ENCODE measurements at regions not wholly inside any gene's neighbourhood (a gene's known extent, or its start where the extent isn't known, plus 50 kb on each side); places are given as distances from the start of the nearest gene placed in this dataset.
"Not testable (repeated sequence)": the region's sequence is repeated elsewhere in the genome, so short reads cannot be mapped to it uniquely, and the experiment has no call there.

DNA sequence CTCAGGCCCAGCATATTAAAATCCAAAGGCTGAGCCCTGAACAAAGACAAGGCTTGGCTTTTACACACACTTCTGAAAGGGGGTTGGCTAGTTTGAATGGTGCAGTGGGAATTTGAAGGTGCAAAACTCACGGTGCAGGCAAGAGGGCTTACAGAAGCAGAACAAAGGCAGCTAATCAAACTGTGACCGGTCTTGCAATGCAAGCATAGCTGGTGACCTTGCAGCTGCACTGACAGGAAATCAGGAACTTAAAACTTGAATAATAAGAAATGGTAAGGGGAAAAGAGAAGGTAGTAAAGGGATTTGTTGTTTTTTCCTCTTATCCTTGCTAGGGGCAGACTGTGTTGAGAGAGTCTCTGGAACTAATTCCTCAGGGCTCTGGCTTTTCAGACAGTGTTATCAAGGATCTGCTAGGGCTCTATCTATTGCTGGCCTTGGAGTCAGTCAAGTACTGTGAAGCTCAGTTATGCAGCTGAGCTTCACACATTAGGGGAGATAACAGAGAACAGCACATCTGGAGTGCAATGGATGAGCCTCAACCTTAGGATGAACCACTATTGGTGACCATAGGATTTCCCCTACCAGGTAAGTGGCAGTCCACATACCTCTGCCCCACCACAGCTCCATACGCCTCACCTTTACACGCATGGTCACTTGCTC, 97.6 kb downstream of the PPIAL4G start:
- TF ChIP-seq, protein P1, sequence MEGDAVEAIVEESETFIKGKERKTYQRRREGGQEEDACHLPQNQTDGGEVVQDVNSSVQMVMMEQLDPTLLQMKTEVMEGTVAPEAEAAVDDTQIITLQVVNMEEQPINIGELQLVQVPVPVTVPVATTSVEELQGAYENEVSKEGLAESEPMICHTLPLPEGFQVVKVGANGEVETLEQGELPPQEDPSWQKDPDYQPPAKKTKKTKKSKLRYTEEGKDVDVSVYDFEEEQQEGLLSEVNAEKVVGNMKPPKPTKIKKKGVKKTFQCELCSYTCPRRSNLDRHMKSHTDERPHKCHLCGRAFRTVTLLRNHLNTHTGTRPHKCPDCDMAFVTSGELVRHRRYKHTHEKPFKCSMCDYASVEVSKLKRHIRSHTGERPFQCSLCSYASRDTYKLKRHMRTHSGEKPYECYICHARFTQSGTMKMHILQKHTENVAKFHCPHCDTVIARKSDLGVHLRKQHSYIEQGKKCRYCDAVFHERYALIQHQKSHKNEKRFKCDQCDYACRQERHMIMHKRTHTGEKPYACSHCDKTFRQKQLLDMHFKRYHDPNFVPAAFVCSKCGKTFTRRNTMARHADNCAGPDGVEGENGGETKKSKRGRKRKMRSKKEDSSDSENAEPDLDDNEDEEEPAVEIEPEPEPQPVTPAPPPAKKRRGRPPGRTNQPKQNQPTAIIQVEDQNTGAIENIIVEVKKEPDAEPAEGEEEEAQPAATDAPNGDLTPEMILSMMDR (IDR thresholded peaks at IDR 0.05; ENCODE audit: insufficient read depth, low read length, poor library complexity, severe bottlenecking) = no peak
- no peak for DNase-seq (ENCODE audit: low read depth)
- H3K4me3 ChIP-seq (ENCODE audit: low read depth, low read length) = no peak overlapping the region
- H3K27me3 ChIP-seq (ENCODE audit: control insufficient read depth, insufficient read depth, low read length) = no peaks in the 10 kb centered on the region
- H3K36me3 ChIP-seq (ENCODE audit: control insufficient read depth, insufficient read depth, low read length) = no peaks in the 10 kb centered on the region

DNA sequence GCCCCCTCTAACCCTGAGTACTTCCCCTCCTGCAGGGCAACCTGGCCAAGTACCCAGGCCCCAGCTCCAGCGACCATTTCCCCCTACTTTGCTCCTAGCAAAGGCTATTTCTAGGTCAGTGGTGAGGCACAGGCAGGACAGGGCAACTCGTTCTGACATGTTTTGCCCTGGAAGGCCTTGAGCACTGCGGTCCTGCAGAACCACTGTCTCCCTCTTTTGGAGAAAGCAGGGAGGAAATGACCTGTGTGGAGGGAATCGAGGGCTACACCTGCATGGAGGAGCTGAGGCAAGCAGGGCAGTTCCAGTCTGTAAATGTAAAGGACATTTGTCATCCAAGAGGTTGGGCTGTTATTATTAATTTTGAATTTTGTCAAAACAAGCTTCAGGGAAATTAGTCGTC, 99.1 kb downstream of the PPIAL4G start:
- no peaks in the 10 kb centered on the region for H3K27me3 ChIP-seq (ENCODE audit: control insufficient read depth, insufficient read depth, low read length)
- H3K36me3 ChIP-seq (ENCODE audit: control insufficient read depth, insufficient read depth, low read length) = no peaks in the 10 kb centered on the region
- no peak for DNase-seq (ENCODE audit: low read depth)
- no peak overlapping the region for H3K4me3 ChIP-seq (ENCODE audit: low read depth, low read length)
- TF ChIP-seq, protein P1 (IDR thresholded peaks at IDR 0.05; ENCODE audit: insufficient read depth, low read length, poor library complexity, severe bottlenecking) = no peak

DNA sequence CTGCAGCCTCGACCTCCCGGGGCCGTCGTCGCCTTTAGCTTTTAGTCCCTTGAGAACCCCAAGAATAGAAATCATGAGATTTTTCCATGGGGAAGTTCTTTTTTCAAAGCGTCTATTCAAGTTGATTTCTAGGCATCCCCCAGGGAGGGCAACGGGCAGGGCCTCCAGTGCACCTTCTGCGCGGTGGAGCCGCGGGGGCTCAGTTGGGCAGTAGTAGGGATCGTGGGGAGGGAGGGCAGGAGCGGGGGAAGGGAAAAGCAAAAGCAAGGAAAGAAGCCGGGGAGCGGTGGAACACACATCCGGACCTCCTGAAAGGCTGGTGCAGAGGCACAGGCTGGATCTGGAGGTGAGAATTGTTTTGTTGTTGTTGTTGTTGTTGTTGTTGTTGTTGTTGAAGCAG, 103.4 kb downstream of the PPIAL4G start:
- H3K4me3 ChIP-seq (ENCODE audit: low read depth, low read length) = no peak overlapping the region
- TF ChIP-seq, protein P1 (IDR thresholded peaks at IDR 0.05; ENCODE audit: insufficient read depth, low read length, poor library complexity, severe bottlenecking) = no peak
- no peaks in the 10 kb centered on the region for H3K27me3 ChIP-seq (ENCODE audit: control insufficient read depth, insufficient read depth, low read length)
- no peaks in the 10 kb centered on the region for H3K36me3 ChIP-seq (ENCODE audit: control insufficient read depth, insufficient read depth, low read length)
- DNase-seq (ENCODE audit: low read depth) = no peak

DNA sequence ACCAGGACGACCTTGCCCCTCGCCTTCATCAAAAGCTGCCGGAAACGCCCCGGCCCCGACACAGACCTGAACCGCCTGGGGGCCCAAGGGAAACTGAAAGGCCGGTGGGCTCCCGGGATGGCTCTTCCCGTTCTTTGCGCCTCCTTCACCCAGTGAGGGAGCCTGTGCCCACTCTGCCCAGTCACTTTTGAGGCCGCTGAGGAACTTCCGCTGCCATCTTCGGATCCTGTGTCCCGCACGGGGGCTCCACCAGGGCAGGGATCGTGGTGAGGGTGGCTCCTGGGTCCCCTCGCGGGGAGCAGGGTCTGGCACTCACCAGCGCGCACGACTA, 104.0 kb downstream of the PPIAL4G start:
- DNase-seq (ENCODE audit: low read depth) = no peak
- no peaks in the 10 kb centered on the region for H3K27me3 ChIP-seq (ENCODE audit: control insufficient read depth, insufficient read depth, low read length)
- no peak overlapping the region for H3K4me3 ChIP-seq (ENCODE audit: low read depth, low read length)
- TF ChIP-seq, protein P1 (IDR thresholded peaks at IDR 0.05; ENCODE audit: insufficient read depth, low read length, poor library complexity, severe bottlenecking) = no peak
- no peaks in the 10 kb centered on the region for H3K36me3 ChIP-seq (ENCODE audit: control insufficient read depth, insufficient read depth, low read length)

DNA sequence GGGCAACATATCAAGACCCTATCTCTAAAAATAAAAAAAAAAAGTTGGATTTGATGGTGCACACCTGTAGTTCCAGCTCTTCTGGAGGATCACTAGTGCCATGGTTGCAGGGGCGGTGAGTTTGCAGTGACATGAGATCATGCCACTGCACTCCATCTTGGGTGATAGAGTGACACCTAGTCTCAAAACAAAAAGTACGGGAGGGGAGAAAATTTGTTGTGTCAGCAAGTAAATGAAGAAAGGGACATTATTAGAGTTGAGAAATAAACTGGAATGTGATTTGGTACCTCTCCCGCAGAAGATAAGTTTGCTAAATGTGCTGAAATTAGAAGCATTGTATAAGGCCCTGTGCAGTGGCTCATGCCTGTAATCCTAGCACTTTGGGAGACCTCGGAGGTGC, 105.1 kb downstream of the PPIAL4G start:
- H3K27me3 ChIP-seq (ENCODE audit: control insufficient read depth, insufficient read depth, low read length); H3K36me3 ChIP-seq (ENCODE audit: control insufficient read depth, insufficient read depth, low read length); DNase-seq (ENCODE audit: low read depth); H3K4me3 ChIP-seq (ENCODE audit: low read depth, low read length): not testable (repeated sequence)

DNA sequence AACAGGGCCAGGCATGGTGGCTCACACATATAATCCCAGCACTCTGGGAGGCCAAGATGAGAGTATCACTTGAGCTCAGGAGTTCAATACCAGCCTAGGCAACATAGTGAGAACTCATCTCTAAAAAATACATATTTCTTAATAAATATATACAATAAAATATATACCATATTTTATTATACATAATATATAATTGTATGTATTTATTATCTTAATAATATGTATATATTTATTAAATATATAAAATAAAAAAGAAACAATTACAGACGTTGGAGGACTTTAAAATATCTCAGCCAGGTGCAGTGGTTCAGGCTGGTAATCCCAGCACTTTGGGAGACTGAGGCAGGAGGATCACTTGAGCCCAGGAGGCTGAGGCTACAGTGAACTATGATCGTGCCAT, 106.1 kb downstream of the PPIAL4G start:
- not testable (repeated sequence) for DNase-seq (ENCODE audit: low read depth); H3K27me3 ChIP-seq (ENCODE audit: control insufficient read depth, insufficient read depth, low read length); H3K4me3 ChIP-seq (ENCODE audit: low read depth, low read length)

DNA sequence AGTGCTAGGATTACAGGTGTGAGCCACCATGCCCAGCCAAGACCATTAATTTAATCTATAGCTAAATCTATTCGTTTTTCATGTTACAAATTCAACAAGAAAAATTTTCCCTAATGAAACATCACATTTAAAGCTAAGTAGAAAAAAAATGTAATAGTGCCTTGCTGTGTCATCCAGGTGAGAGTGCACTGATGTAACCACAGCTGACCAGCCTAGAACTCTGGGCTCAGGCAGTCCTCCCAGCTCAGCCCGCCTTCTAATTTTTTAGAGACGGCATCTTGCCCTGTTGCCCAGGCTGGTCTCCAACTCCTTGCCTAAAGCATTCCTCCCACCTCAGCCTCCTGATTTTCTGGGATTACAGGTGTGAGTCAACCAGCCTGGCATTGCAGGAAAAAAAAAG, 109.0 kb downstream of the PPIAL4G start:
- no peak overlapping the region for H3K4me3 ChIP-seq (ENCODE audit: low read depth, low read length)
- no peak for DNase-seq (ENCODE audit: low read depth)
- H3K36me3 ChIP-seq (ENCODE audit: control insufficient read depth, insufficient read depth, low read length) = no peaks in the 10 kb centered on the region
- H3K27me3 ChIP-seq (ENCODE audit: control insufficient read depth, insufficient read depth, low read length) = no peaks in the 10 kb centered on the region
- TF ChIP-seq, protein P1 (IDR thresholded peaks at IDR 0.05; ENCODE audit: insufficient read depth, low read length, poor library complexity, severe bottlenecking) = no peak

More for the DNA sequence above, 106.1 kb downstream of the PPIAL4G start:
- not testable (repeated sequence) for H3K36me3 ChIP-seq (ENCODE audit: control insufficient read depth, insufficient read depth, low read length)
